Fibroblast of lung (primary cell): ENCODE measurements at regions not wholly inside any gene's neighbourhood (a gene's known extent, or its start where the extent isn't known, plus 50 kb on each side); places are given as distances from the start of the nearest gene placed in this dataset.

Experiments used
- DNase-seq, 2 donors: peaks; one replicate each; pipeline versions ENCODE4 v3.0.0 to v3.0.0-alpha.2; 2010; ENCODE audit warnings: low read depth in 2 of 2
- H2AFZ ChIP-seq: 2 replicates; pipeline ENCODE4 v1.5.1; 2012; ENCODE audit warnings: low read length, control low read depth, inconsistent platforms
- H3K27ac ChIP-seq: 2 replicates; pipeline ENCODE4 v1.5.1; 2011; ENCODE audit warnings: low read length, control low read depth; ENCODE audit not compliant: insufficient read depth
- H3K27me3 ChIP-seq: 2 replicates; pipeline ENCODE4 v1.5.1; 2011; ENCODE audit warnings: mild to moderate bottlenecking, low read length; ENCODE audit not compliant: control insufficient read depth, insufficient read depth
- H3K36me3 ChIP-seq: 2 replicates; pipeline ENCODE4 v1.5.1; 2011; ENCODE audit warnings: low read length; ENCODE audit not compliant: control insufficient read depth, insufficient read depth
- H3K4me1 ChIP-seq: 2 replicates; pipeline ENCODE4 v1.5.1; 2011; ENCODE audit warnings: low read length; ENCODE audit not compliant: control insufficient read depth, insufficient read depth; ENCODE audit errors: extremely low read depth
- H3K4me2 ChIP-seq: 2 replicates; pipeline ENCODE4 v1.5.1; 2011; ENCODE audit warnings: low read length, control low read depth; ENCODE audit not compliant: insufficient read depth; ENCODE audit errors: extremely low read depth
- H3K4me3 ChIP-seq, 4 experiments: fragments of 200-600 bp in 1 of 4; sonication (generic) in 1 of 4; replicated peaks in 1 of 4; 2 replicates each; pipeline ENCODE4 v1.5.1; 2011 to 2016; ENCODE audit warnings: low read length in 4 of 4, low read depth in 3 of 4, mild to moderate bottlenecking in 3 of 4, control low read depth in 2 of 4, inconsistent platforms in 1 of 4, mixed read lengths in 1 of 4; ENCODE audit not compliant: insufficient read depth in 1 of 4; ENCODE audit errors: control extremely low read depth in 1 of 4
- H3K79me2 ChIP-seq: 2 replicates; pipeline ENCODE4 v1.5.1; 2012; ENCODE audit warnings: mild to moderate bottlenecking, low read length, inconsistent platforms; ENCODE audit not compliant: control insufficient read depth, insufficient read depth
- H3K9ac ChIP-seq: 2 replicates; pipeline ENCODE4 v1.5.1; 2011; ENCODE audit warnings: mild to moderate bottlenecking, low read length, control low read depth; ENCODE audit not compliant: insufficient read depth
- H3K9me3 ChIP-seq: 2 replicates; pipeline ENCODE4 v1.5.1; 2012; ENCODE audit warnings: low read depth, low read length; ENCODE audit not compliant: control insufficient read depth, insufficient read depth
- H4K20me1 ChIP-seq: 2 replicates; pipeline ENCODE4 v1.5.1; 2011; ENCODE audit warnings: low read length; ENCODE audit not compliant: control insufficient read depth, insufficient read depth; ENCODE audit errors: extremely low read depth
- EZH2 ChIP-seq: IDR thresholded peaks from 2 replicates; pipeline ENCODE4 v1.5.1; 2012; ENCODE audit warnings: low read length, control low read depth, mild to moderate bottlenecking; ENCODE audit errors: missing control alignments
- TF ChIP-seq, protein P1 (sequence below), 2 donors: IDR thresholded peaks in 1 of 2; conservative IDR thresholded peaks in 1 of 2; 1 replicate in 1 of 2; 2 replicates in 1 of 2; pipeline ENCODE4 v1.5.1; 2011 to 2012; ENCODE audit warnings: low read length in 2 of 2, control low read depth in 1 of 2, inconsistent platforms in 1 of 2, low read depth in 1 of 2, mild to moderate bottlenecking in 1 of 2

GRCh38 chr2:8510519-8510918, 171.3 kb upstream of the ID2 start:
- Histone ChIP-seq H3K79me2 (no peaks in the 10 kb centered on the region), H3K4me3 (no peak overlapping the region), H4K20me1 (no peaks in the 10 kb centered on the region), H3K4me1 (no peaks in the 10 kb centered on the region), H3K27me3 (no peaks in the 10 kb centered on the region), H3K36me3 (no peaks in the 10 kb centered on the region), H3K27ac (no peak overlapping the region), H3K9me3 (no peaks in the 10 kb centered on the region), H2AFZ (no peak overlapping the region), H3K4me2 (no peak overlapping the region), H3K9ac (no peak overlapping the region)
- DNase-seq: no peak
- TF ChIP-seq, protein P1, sequence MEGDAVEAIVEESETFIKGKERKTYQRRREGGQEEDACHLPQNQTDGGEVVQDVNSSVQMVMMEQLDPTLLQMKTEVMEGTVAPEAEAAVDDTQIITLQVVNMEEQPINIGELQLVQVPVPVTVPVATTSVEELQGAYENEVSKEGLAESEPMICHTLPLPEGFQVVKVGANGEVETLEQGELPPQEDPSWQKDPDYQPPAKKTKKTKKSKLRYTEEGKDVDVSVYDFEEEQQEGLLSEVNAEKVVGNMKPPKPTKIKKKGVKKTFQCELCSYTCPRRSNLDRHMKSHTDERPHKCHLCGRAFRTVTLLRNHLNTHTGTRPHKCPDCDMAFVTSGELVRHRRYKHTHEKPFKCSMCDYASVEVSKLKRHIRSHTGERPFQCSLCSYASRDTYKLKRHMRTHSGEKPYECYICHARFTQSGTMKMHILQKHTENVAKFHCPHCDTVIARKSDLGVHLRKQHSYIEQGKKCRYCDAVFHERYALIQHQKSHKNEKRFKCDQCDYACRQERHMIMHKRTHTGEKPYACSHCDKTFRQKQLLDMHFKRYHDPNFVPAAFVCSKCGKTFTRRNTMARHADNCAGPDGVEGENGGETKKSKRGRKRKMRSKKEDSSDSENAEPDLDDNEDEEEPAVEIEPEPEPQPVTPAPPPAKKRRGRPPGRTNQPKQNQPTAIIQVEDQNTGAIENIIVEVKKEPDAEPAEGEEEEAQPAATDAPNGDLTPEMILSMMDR (conservative IDR thresholded peaks at IDR 0.05 in 1 of 2, IDR thresholded peaks at IDR 0.05 in 1 of 2; ENCODE audit: low read depth in 1 of 2, low read length in 2 of 2): no peak
- no peak for TF ChIP-seq EZH2

DNA sequence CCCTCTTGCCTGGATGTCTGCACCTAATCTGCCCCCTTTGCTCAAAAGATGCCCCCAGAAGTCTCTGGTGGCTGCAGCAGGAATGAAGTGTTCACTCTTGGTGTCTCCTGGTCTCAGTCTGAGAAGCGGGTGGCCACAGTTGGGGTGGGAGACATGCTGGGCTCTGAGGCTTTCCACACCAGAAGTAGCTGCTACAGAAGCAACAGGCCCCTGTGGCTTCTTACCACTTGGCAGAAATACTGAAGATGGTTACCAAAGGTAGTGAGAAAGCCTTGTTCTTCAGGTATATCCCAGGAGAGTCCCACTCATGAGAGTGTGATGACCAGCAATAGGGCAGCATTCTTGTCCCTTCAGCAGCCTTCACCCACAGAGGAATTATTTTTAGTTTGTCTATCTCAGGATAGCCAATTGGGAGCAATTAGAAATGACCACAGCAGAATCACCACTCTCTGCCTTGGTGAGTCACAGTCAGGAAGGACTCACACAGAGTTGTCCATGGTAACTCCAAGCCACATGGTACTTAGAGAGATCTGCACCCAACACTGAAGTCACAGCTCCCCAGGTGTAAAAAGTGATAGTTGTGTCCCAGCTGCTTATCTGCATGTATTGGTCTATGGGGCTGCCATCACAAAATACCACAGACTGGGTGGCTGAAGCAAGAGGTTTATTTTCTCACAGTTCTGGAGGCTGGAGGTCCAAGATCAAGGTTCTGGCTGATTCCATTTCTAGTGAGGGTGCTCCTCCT, 169.8 kb upstream of the ID2 start:
- TF ChIP-seq, protein P1 (conservative IDR thresholded peaks at IDR 0.05 in 1 of 2, IDR thresholded peaks at IDR 0.05 in 1 of 2; ENCODE audit: low read depth in 1 of 2, low read length in 2 of 2): no peak
- TF ChIP-seq EZH2: no peak
- H3K4me3 ChIP-seq: no peak overlapping the region
- H3K27ac ChIP-seq: no peak overlapping the region
- no peaks in the 10 kb centered on the region for H4K20me1 ChIP-seq
- no peak overlapping the region for H2AFZ ChIP-seq
- H3K9ac ChIP-seq: no peak overlapping the region
- no peaks in the 10 kb centered on the region for H3K9me3 ChIP-seq
- H3K79me2 ChIP-seq: no peaks in the 10 kb centered on the region
- no peak overlapping the region for H3K4me2 ChIP-seq
- no peaks in the 10 kb centered on the region for H3K4me1 ChIP-seq
- no peaks in the 10 kb centered on the region for H3K36me3 ChIP-seq
- H3K27me3 ChIP-seq: no peaks in the 10 kb centered on the region
- DNase-seq: peak in 1 of 2 donors; percentile 82

- Histone ChIP-seq H3K79me2 (no peaks in the 10 kb centered on the region), H3K27me3 (no peaks in the 10 kb centered on the region), H3K27ac (no peak overlapping the region), H2AFZ (no peak overlapping the region), H3K4me2 (no peak overlapping the region), H3K4me1 (no peaks in the 10 kb centered on the region), H4K20me1 (no peaks in the 10 kb centered on the region), H3K9ac (no peak overlapping the region), H3K9me3 (no peaks in the 10 kb centered on the region), H3K36me3 (no peaks in the 10 kb centered on the region), H3K4me3 (no peak overlapping the region)
- TF ChIP-seq, protein P1 (conservative IDR thresholded peaks at IDR 0.05 in 1 of 2, IDR thresholded peaks at IDR 0.05 in 1 of 2; ENCODE audit: low read depth in 1 of 2, low read length in 2 of 2): no peak
- TF ChIP-seq EZH2: no peak
- DNase-seq: no peak
Observed at GRCh38 chr2:8513601-8514273, 168.1 kb upstream of the ID2 start.
